ENCODE measurements at regions not wholly inside any gene's neighbourhood (a gene's known extent, or its start where the extent isn't known, plus 50 kb on each side); places are given as distances from the start of the nearest gene placed in this dataset.

DNA sequence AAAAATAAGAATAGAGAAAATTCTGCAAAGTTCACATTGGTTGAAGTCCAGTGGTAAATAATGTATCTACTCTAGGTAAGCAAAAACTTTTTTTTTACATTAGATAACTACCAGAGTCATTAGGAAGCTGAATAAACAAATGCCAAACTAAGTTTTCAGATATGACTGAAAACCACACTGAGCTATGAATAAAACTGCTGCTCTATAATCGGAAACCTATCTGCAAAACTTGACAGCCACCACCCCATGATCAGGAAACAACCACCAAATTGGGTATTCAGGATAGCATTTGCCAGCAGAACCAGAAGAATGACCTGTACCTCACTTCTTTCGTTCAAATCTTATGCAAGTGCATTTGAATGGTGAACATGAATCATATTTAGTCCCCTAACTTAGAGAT is 173.0 kb upstream of the TET2 start:
- H3K9me3 ChIP-seq (replicated peaks; ENCODE audit: control insufficient read depth, insufficient read depth, low read length): no peaks in the 10 kb centered on the region
- H3K36me3 ChIP-seq (ENCODE audit: control insufficient read depth in 2 of 2, extremely low read depth in 1 of 2, insufficient read depth in 2 of 2, low read length in 2 of 2): no peaks in the 10 kb centered on the region
- intact Hi-C loops (cut with micrococcal nuclease): no loop called here
- no peak overlapping the region for H3K27ac ChIP-seq (ENCODE audit: insufficient read depth, low read depth, low read length)
- no peak for TF ChIP-seq POLR2A (IDR thresholded peaks at IDR 0.05; ENCODE audit: low read depth, low read length)
- TF ChIP-seq POLR2AphosphoS5 (IDR thresholded peaks at IDR 0.05; ENCODE audit: insufficient read depth, low read depth, low read length): no peak
- TF ChIP-seq FOS (IDR thresholded peaks at IDR 0.05; ENCODE audit: borderline replicate concordance, insufficient read depth, low read length): no peak
- TF ChIP-seq, protein P1, sequence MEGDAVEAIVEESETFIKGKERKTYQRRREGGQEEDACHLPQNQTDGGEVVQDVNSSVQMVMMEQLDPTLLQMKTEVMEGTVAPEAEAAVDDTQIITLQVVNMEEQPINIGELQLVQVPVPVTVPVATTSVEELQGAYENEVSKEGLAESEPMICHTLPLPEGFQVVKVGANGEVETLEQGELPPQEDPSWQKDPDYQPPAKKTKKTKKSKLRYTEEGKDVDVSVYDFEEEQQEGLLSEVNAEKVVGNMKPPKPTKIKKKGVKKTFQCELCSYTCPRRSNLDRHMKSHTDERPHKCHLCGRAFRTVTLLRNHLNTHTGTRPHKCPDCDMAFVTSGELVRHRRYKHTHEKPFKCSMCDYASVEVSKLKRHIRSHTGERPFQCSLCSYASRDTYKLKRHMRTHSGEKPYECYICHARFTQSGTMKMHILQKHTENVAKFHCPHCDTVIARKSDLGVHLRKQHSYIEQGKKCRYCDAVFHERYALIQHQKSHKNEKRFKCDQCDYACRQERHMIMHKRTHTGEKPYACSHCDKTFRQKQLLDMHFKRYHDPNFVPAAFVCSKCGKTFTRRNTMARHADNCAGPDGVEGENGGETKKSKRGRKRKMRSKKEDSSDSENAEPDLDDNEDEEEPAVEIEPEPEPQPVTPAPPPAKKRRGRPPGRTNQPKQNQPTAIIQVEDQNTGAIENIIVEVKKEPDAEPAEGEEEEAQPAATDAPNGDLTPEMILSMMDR (IDR thresholded peaks at IDR 0.05; ENCODE audit: extremely low read depth in 1 of 2, insufficient read depth in 1 of 2, low read depth in 1 of 2, low read length in 2 of 2): no peak
- TF ChIP-seq EZH2 (IDR thresholded peaks at IDR 0.05; ENCODE audit: borderline replicate concordance, low read depth, low read length, severe bottlenecking): no peak
- TF ChIP-seq JUN (IDR thresholded peaks at IDR 0.05; ENCODE audit: borderline replicate concordance, insufficient read depth, insufficient read length, low read depth): no peak
- TF ChIP-seq, protein P2, sequence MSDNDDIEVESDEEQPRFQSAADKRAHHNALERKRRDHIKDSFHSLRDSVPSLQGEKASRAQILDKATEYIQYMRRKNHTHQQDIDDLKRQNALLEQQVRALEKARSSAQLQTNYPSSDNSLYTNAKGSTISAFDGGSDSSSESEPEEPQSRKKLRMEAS (IDR thresholded peaks at IDR 0.05; ENCODE audit: insufficient read depth, insufficient read length): no peak
- TF ChIP-seq GATA2 (IDR thresholded peaks at IDR 0.05; ENCODE audit: insufficient read depth, insufficient read length, low read depth, low read length): no peak
- TF ChIP-seq MYC (IDR thresholded peaks at IDR 0.05; ENCODE audit: low read depth, low read length): no peak
- no peaks in the 10 kb centered on the region for H4K20me1 ChIP-seq (replicated peaks; ENCODE audit: control insufficient read depth, extremely low read depth, insufficient read depth, low read length)
- no TSS peak for BruUV-seq (replicated peaks)
- H3K9ac ChIP-seq (replicated peaks; ENCODE audit: extremely low read depth, insufficient read depth, low read length): no peak overlapping the region
- dilution Hi-C loops (cut with MboI; ENCODE audit: extremely low pct_ligation_motif_present, low sequenced_read_pairs): no loop called here
- CTCF ChIA-PET: no interaction called here
- FAIRE-seq (no peak), DNase-seq (ENCODE audit: low read depth, low spot score) (no peak)
- no peak overlapping the region for H2AFZ ChIP-seq (ENCODE audit: low read depth, low read length)
- POLR2A ChIA-PET: no interaction called here
- no peaks in the 10 kb centered on the region for H3K9me1 ChIP-seq (replicated peaks; ENCODE audit: control insufficient read depth, extremely low read depth, insufficient read depth, low read length)
- H3K79me2 ChIP-seq (ENCODE audit: control insufficient read depth, insufficient read depth, low read length): no peaks in the 10 kb centered on the region
- no peaks in the 10 kb centered on the region for H3K4me1 ChIP-seq (ENCODE audit: control insufficient read depth, extremely low read depth, insufficient read depth, low read length)
- no peak overlapping the region for H3K4me3 ChIP-seq (replicated peaks in 1 of 3; ENCODE audit: insufficient read depth in 1 of 3, low read depth in 1 of 3, low read length in 3 of 3)
- H3K4me2 ChIP-seq (ENCODE audit: insufficient read depth, low read length): no peak overlapping the region
- no peaks in the 10 kb centered on the region for H3K27me3 ChIP-seq (ENCODE audit: control insufficient read depth in 2 of 2, insufficient read depth in 2 of 2, low read length in 2 of 2)

Measured in endothelial cell of umbilical vein (primary cell).